GM18868 (cell line): ENCODE measurements at regions not wholly inside any gene's neighbourhood (a gene's known extent, or its start where the extent isn't known, plus 50 kb on each side); places are given as distances from the start of the nearest gene placed in this dataset.
"Not testable (repeated sequence)": the region's sequence is repeated elsewhere in the genome, so short reads cannot be mapped to it uniquely, and the experiment has no call there.

Experiments used
- ATAC-seq: cut with Tn5 transposase; IDR thresholded peaks from one replicate; pipeline ENCODE4 v1.9.1; 2021; ENCODE audit warnings: mild to moderate bottlenecking, moderate library complexity; ENCODE audit not compliant: unreplicated experiment

DNA sequence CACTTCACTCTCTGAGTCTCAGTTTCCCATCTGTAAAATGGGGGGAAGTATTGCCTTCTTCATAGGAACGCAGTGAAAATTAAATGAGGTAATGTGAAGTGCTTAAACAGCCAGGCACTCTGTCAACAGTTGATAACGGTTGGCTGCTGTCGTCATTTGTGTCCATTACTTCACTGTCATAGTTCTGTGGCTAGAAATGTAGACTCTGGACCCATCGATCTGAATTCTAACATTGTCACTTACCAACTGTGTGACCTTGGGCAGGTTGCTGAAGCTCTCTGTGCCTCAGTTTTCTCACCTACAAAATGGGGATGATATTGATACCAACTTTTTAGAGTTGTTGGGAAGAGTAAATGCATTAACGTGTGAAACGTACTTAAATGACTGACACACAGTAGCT is 152.6 kb downstream of the PTPRU start:
- no peak for ATAC-seq

DNA sequence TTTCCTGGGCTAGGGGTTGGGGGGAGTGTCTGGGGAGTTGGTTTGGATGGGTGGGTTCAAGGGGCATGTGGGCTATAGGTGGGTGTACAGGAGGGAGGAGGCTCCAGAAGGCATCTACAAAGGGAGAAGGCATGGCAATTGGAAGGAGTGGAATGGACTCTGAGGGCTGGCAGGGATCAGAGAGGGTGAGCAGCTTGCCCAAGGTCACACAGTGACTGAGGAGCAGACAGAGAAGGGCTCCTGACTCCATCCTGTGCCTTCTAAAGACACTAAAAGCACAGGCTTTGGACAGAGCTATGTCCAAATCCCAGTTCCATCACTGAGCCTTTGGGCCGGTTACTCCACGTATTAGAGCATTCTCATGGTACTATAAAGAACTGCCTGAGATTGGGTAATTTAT is 151.8 kb downstream of the PTPRU start:
- no peak for ATAC-seq

DNA sequence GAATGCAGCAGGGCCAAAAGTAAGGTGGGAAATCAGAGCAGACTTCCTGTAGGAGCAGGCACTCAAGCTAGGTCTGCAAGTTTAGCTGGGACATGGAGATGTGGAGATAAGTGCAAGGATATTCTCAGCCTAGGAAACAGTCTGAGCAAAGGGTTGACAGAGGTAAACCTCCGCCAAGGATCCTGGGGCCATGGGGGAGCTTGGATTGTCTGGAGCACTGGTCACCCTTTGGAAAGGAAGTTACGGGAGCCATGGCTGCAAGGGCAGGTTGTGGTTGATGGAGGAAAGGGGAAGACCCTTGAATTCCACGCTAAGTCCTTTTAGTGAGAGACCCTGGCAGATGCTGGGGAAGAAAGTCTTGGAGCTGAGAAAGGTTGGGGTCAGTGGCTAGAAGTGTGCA is 150.9 kb downstream of the PTPRU start:
- ATAC-seq, result no peak

DNA sequence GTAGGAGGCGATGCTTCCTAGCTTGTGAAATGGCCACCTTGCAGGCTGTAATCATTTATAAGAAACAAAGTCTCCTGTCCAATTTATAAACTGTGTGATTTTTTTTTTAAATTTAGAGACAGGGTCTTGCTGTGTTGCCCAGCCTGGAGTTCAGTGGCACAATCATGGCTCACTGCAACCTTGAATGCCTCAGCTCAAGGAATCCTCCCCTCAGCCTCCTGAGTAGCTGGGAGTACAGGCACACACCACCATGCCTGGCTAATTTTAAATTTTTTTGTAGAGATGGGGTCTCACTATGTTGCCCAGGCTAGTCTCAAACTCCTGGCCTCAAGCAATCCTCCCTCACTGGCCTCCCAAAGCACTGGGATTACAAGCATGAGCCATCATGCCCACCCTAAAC is 150.1 kb downstream of the PTPRU start:
- ATAC-seq, result not testable (repeated sequence)

GRCh38 chr1:29385966-29386365 is 149.6 kb downstream of the PTPRU start:
- no peak for ATAC-seq

DNA sequence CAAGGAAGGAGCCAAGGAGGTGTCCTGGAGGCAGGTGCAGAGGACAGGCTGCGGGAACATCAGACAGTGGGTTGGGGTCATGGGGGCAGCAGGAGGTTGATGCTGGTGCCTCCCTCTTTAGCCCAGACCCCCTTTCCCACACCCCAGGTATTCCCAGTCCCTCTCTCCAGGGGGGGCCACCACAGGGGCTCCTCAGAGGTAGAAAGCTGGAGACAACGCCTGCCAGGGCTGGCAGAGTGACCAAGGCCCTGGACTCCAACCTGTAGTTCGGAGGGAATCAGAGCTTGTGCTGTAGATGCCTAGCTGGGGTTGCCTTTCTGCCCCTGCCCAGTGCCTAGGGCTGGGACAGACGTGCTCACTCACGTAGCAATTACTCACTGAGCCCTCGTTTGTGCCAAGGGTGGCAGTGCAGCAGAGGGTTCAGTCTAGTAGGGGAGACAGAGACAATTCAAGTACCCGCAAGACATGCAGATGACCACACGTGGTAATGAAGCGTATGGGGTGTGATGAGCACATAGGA is 148.2 kb downstream of the PTPRU start:
- ATAC-seq, result no peak

DNA sequence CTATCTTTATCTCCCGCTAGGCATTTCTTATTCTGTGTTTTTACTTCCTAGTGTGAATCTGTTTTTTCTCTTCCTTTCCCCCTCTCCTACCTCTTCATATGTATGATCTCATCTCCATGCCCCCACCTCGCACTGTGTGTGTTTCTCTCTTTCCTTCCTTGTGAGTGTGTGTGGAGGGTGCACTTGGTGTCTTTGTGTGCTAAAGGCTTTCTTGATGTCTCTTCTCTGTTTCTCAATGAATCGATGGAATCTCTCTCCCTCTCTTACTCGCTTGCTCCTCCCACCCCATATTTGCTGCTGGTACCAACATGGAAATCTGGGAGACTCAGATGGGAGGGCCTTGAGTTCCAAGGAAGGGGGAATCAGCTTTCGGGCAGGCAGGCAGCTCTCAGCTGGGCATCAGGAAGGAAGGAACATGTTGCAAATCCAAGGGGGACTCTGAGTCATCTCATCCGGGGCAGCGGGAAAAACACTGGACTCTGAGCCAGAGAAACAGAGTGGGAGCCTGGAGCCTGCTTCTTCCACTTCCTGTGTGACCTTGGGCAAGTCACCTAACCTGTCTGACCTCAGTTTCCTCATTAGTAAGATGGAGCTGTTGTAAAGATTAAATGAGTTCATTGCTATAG is 147.5 kb downstream of the PTPRU start:
- no peak for ATAC-seq

- no peak for ATAC-seq
These were observed 146.8 kb downstream of the PTPRU start for GRCh38 chr1:29382851-29383745.

GRCh38 chr1:29381426-29381825 is 145.1 kb downstream of the PTPRU start:
- no peak for ATAC-seq

DNA sequence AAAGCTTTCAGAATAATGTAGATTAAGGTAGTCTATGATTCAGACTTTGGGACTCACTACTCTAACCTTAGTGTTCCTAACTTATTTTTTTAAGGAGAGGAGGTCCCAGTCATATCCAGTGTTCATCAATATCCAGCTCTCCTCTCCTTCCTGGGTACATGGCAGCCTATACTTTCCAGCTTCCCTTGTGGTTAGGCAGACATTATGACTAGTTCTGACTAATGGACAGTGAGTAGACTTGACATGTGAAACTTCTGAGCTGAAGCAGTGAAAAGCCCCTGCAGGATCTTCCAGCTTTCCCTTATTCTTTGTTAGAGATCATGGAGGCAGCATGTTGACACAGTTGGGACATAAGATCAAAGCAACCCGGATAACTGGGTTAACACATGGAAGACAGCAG is 144.2 kb downstream of the PTPRU start:
- no peak for ATAC-seq

- ATAC-seq, result no peak
These were observed 143.2 kb downstream of the PTPRU start for GRCh38 chr1:29379443-29380073.
